NT2/D1 (cell line): ENCODE measurements at regions not wholly inside any gene's neighbourhood (a gene's known extent, or its start where the extent isn't known, plus 50 kb on each side); places are given as distances from the start of the nearest gene placed in this dataset.

Experiments
- YY1 ChIP-seq: IDR thresholded peaks from 2 replicates; pipeline ENCODE4 v1.6.1; 2011; ENCODE audit not compliant: insufficient read length, insufficient read depth
- ZNF274 ChIP-seq: IDR thresholded peaks from 2 replicates; pipeline ENCODE4 v1.6.1; 2011; ENCODE audit warnings: mild to moderate bottlenecking, low read depth, low read length

DNA sequence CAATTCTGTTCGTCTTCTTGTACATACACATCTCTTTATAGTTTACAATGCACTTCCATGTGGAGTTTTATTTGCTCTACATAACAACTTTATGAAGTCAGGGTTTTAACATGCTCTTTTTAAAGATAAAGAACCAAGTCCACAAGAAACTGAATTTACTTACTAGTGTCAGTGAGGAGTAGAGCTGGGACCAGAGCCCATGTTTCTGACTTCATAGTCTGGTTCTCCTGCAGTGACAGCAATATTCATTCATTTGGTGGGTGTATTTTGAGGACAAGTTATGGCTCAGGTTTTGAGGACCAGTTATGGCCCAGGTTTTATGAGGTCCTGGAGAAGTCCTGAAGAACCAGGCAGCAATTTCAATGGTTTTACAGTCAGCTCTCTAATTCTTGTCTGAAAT, 481.9 kb upstream of the TNC start:
- no peak for TF ChIP-seq YY1
- no peak for TF ChIP-seq ZNF274
